K562 (cell line): ENCODE measurements at regions not wholly inside any gene's neighbourhood (a gene's known extent, or its start where the extent isn't known, plus 50 kb on each side); places are given as distances from the start of the nearest gene placed in this dataset.

ENCODE experiments used
- BRD9 ChIP-seq: fragments of 450-650 bp; IDR thresholded peaks from 2 replicates; pipeline ENCODE4 v1.6.1; 2018; ENCODE audit warnings: low read depth; ENCODE audit not compliant: partially characterized antibody
- CBFA2T2 ChIP-seq: fragments of 450-650 bp; conservative IDR thresholded peaks from 2 replicates; pipeline ENCODE4 v1.6.1; 2017; ENCODE audit warnings: mild to moderate bottlenecking
- EGR1 ChIP-seq: fragments of 450-650 bp; conservative IDR thresholded peaks from 2 replicates; pipeline ENCODE4 v1.6.1; 2017; ENCODE audit warnings: mild to moderate bottlenecking
- GABPB1 ChIP-seq: sonication (generic); formaldehyde crosslinking; IDR thresholded peaks from 2 replicates; pipeline ENCODE4 v1.8.0; 2022; ENCODE audit warnings: mild to moderate bottlenecking, missing genetic modification reagents
- NFE2 ChIP-seq: IDR thresholded peaks from 2 replicates; pipeline ENCODE4 v1.6.1; 2014; ENCODE audit warnings: antibody characterized with exemption, low read depth
- POLR2AphosphoS2 ChIP-seq: IDR thresholded peaks from 2 replicates; pipeline ENCODE4 v1.6.1; 2012; ENCODE audit warnings: low read length, improper control_type of control experiment
- PTRF ChIP-seq: fragments of 450-650 bp; IDR thresholded peaks from 2 replicates; pipeline ENCODE4 v1.6.1; 2016; ENCODE audit warnings: mild to moderate bottlenecking, missing genetic modification characterization, missing compliant biosample characterization
- RBM39 ChIP-seq: fragments of 200-400 bp; formaldehyde crosslinking; optimal IDR thresholded peaks from 2 replicates; pipeline ENCODE3; 2018; ENCODE audit warnings: low read depth, low read length
- SAFB ChIP-seq: fragments of 200-400 bp; formaldehyde crosslinking; IDR thresholded peaks from 2 replicates; pipeline ENCODE4 v1.6.1; 2017; ENCODE audit warnings: low read depth, low read length, borderline replicate concordance
- SLC30A9 ChIP-seq: fragments of 250-450 bp; sonication (Bioruptor Pico); IDR thresholded peaks from 2 replicates; pipeline ENCODE4 v1.8.0; 2022; ENCODE audit warnings: mild to moderate bottlenecking, moderate library complexity
- SPI1 ChIP-seq: IDR thresholded peaks from 2 replicates; pipeline ENCODE4 v1.6.1; 2011; ENCODE audit warnings: low read depth, low read length, control low read depth, borderline replicate concordance
- ZKSCAN3 ChIP-seq: fragments of 250-450 bp; sonication (Bioruptor Pico); IDR thresholded peaks from 2 replicates; pipeline ENCODE4 v1.4.0; 2020
- ZKSCAN8 ChIP-seq: fragments of 200-800 bp; sonication (Bioruptor generic); IDR thresholded peaks from 2 replicates; pipeline ENCODE4 v1.6.1; 2016; ENCODE audit warnings: missing genetic modification characterization, missing compliant biosample characterization
- ZNF184 ChIP-seq: sonication (generic); formaldehyde crosslinking; IDR thresholded peaks from 2 replicates; pipeline ENCODE4 v1.5.0; 2020; ENCODE audit warnings: missing genetic modification reagents
- ZNF253 ChIP-seq: fragments of 250-450 bp; sonication (Bioruptor Pico); conservative IDR thresholded peaks from 2 replicates; pipeline ENCODE4 v1.6.1; 2021; ENCODE audit warnings: mild to moderate bottlenecking
- ZNF583 ChIP-seq: fragments of 250-450 bp; sonication (Bioruptor Pico); IDR thresholded peaks from 2 replicates; pipeline ENCODE4 v1.4.0; 2020
- ZNF717 ChIP-seq: fragments of 250-450 bp; sonication (Bioruptor Pico); IDR thresholded peaks from 2 replicates; pipeline ENCODE4 v1.5.0; 2021
- TF ChIP-seq, protein P1 (sequence below): fragments of 200-800 bp; sonication (Bioruptor generic); IDR thresholded peaks from 2 replicates; pipeline ENCODE4 v1.6.1; 2017; ENCODE audit warnings: missing genetic modification characterization, missing compliant biosample characterization
- TF ChIP-seq, protein P2 (sequence below): fragments of 250-450 bp; sonication (Bioruptor Pico); IDR thresholded peaks from 2 replicates; pipeline ENCODE4 v1.8.0; 2022; ENCODE audit warnings: moderate library complexity, mild to moderate bottlenecking, inconsistent platforms
- TF ChIP-seq, protein P3 (sequence below): sonication (generic); formaldehyde crosslinking; IDR thresholded peaks from 2 replicates; pipeline ENCODE4 v1.8.0; 2022; ENCODE audit warnings: mild to moderate bottlenecking, missing genetic modification reagents

DNA sequence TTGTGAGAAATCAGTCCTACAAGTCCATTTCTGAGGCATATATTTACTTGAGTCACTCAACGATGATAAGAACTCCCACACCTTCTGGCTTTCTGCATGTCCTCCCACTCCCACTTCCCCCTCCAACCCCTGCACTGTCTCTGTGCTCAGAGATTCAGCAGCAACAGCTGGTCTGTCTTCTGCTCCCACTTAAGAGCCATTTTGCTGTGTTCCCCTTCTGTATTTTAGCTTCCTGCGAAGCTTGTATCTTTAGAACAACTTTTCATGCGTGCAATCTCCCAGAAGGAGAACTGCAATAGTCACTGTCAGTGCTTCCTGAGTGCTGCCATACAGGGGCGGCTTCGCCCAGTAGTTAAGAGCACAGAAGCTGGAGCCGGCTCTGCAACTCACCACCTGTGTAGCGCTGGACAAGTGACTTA lies 90.0 kb upstream of the SPATA12 start (continued):
- TF ChIP-seq, protein P1, sequence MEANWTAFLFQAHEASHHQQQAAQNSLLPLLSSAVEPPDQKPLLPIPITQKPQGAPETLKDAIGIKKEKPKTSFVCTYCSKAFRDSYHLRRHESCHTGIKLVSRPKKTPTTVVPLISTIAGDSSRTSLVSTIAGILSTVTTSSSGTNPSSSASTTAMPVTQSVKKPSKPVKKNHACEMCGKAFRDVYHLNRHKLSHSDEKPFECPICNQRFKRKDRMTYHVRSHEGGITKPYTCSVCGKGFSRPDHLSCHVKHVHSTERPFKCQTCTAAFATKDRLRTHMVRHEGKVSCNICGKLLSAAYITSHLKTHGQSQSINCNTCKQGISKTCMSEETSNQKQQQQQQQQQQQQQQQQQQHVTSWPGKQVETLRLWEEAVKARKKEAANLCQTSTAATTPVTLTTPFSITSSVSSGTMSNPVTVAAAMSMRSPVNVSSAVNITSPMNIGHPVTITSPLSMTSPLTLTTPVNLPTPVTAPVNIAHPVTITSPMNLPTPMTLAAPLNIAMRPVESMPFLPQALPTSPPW, result no peak
- TF ChIP-seq ZKSCAN8 (CRISPR knock-in tag), result no peak
- no peak for TF ChIP-seq ZNF583 (CRISPR knock-in tag)
- TF ChIP-seq POLR2AphosphoS2, result no peak
- TF ChIP-seq ZNF184 (CRISPR knock-in tag), result no peak
- no peak for TF ChIP-seq RBM39
- no peak for TF ChIP-seq BRD9
- no peak for TF ChIP-seq ZNF717
- TF ChIP-seq SAFB, result no peak
- no peak for TF ChIP-seq PTRF (tag)
- peak; percentile 85 for TF ChIP-seq EGR1
- TF ChIP-seq NFE2, result 0 out of 2 replicates have a peak, but pooled peaks have one; percentile 15
- TF ChIP-seq, protein P2, sequence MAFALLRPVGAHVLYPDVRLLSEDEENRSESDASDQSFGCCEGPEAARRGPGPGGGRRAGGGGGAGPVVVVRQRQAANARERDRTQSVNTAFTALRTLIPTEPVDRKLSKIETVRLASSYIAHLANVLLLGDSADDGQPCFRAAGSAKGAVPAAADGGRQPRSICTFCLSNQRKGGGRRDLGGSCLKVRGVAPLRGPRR (CRISPR knock-in tag), result no peak
- 0 out of 2 replicates have a peak, but pooled peaks have one; percentile 4 for TF ChIP-seq SPI1
- peak; percentile 54 for TF ChIP-seq CBFA2T2
- TF ChIP-seq, protein P3, sequence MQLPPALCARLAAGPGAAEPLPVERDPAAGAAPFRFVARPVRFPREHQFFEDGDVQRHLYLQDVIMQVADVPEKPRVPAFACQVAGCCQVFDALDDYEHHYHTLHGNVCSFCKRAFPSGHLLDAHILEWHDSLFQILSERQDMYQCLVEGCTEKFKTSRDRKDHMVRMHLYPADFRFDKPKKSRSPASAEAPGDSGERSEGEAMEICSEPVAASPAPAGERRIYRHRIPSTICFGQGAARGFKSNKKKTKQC, result no peak
- TF ChIP-seq ZNF253 (CRISPR knock-in tag), result no peak
- TF ChIP-seq SLC30A9, result no peak
- no peak for TF ChIP-seq GABPB1 (CRISPR knock-in tag)
- TF ChIP-seq ZKSCAN3 (CRISPR knock-in tag), result no peak
